Esophagus muscularis mucosa (tissue), 4 donors: ENCODE measurements at regions not wholly inside any gene's neighbourhood (a gene's known extent, or its start where the extent isn't known, plus 50 kb on each side); places are given as distances from the start of the nearest gene placed in this dataset.

Source experiments
- DNase-seq: peaks from one replicate; pipeline ENCODE4 v3.0.0-alpha.2; 2017; ENCODE audit errors: extremely low spot score
- H3K27ac ChIP-seq, 4 donors: fragments of 200-600 bp; sonication (generic); replicated peaks in 1 of 4; 1 replicate in 3 of 4; 2 replicates in 1 of 4; pipeline ENCODE4 v1.5.1; 2016 to 2019; ENCODE audit warnings: mild to moderate bottlenecking in 1 of 4
- H3K27me3 ChIP-seq, 4 donors: fragments of 200-600 bp; sonication (generic); one replicate each; pipeline versions ENCODE4 v1.5.1 to v1.6.0; 2016 to 2019
- H3K36me3 ChIP-seq, 4 donors: fragments of 200-600 bp; sonication (generic); one replicate each; pipeline ENCODE4 v1.5.1; 2016 to 2019
- H3K4me1 ChIP-seq, 4 donors: fragments of 200-600 bp; sonication (generic); one replicate each; pipeline ENCODE4 v1.5.1; 2016 to 2019
- H3K4me3 ChIP-seq, 4 donors: fragments of 200-600 bp; sonication (generic); 1 replicate in 2 of 4; 2 replicates in 2 of 4; pipeline ENCODE4 v1.5.1; 2016 to 2019; ENCODE audit warnings: mild to moderate bottlenecking in 4 of 4, moderate library complexity in 1 of 4
- H3K9me3 ChIP-seq, 4 donors: fragments of 200-600 bp; sonication (generic); 1 replicate in 3 of 4; 2 replicates in 1 of 4; pipeline ENCODE4 v1.5.1; 2016 to 2019
- EP300 ChIP-seq: sonication (generic); formaldehyde crosslinking; IDR thresholded peaks from one replicate; pipeline ENCODE4 v1.6.1; 2017; ENCODE audit warnings: antibody characterized with exemption
- POLR2A ChIP-seq: fragments of 450-650 bp; IDR thresholded peaks from one replicate; pipeline ENCODE4 v1.6.1; 2017; ENCODE audit warnings: antibody characterized with exemption, moderate library complexity, mild to moderate bottlenecking, low read depth
- POLR2AphosphoS5 ChIP-seq, 2 donors: sonication (generic); formaldehyde crosslinking; IDR thresholded peaks; one replicate each; pipeline ENCODE4 v1.6.1; 2017; ENCODE audit warnings: antibody characterized with exemption in 2 of 2
- WGBS: methylation state at CpG from one replicate; pipeline ENCODE4 v1.1.5; 2018; 5-methylcytosine and 5-hydroxymethylcytosine counted together
- intact Hi-C: fragments of 100-400 bp; cut with DNase I; formaldehyde crosslinking; loops from one replicate; pipeline ENCODE4 v1.15.1; 2023
- TF ChIP-seq, protein P1 (sequence below), 3 experiments: fragments of 200-600 bp in 2 of 3; fragments of 450-650 bp in 1 of 3; sonication (generic) in 2 of 3; IDR thresholded peaks; one replicate each; pipeline ENCODE4 v1.5.1; 2017 to 2019; ENCODE audit warnings: antibody characterized with exemption in 3 of 3, mild to moderate bottlenecking in 2 of 3, moderate library complexity in 1 of 3

GRCh38 chr9:3675946-3676345 is 150.1 kb upstream of the RFX3 start:
- Histone ChIP-seq H3K27ac (no peak overlapping the region), H3K27me3 (no peaks in the 10 kb centered on the region), H3K4me1 (no peaks in the 10 kb centered on the region), H3K4me3 (no peak overlapping the region), H3K36me3 (no peaks in the 10 kb centered on the region), H3K9me3 (no peaks in the 10 kb centered on the region)
- TF ChIP-seq EP300 = no peak
- TF ChIP-seq, protein P1, sequence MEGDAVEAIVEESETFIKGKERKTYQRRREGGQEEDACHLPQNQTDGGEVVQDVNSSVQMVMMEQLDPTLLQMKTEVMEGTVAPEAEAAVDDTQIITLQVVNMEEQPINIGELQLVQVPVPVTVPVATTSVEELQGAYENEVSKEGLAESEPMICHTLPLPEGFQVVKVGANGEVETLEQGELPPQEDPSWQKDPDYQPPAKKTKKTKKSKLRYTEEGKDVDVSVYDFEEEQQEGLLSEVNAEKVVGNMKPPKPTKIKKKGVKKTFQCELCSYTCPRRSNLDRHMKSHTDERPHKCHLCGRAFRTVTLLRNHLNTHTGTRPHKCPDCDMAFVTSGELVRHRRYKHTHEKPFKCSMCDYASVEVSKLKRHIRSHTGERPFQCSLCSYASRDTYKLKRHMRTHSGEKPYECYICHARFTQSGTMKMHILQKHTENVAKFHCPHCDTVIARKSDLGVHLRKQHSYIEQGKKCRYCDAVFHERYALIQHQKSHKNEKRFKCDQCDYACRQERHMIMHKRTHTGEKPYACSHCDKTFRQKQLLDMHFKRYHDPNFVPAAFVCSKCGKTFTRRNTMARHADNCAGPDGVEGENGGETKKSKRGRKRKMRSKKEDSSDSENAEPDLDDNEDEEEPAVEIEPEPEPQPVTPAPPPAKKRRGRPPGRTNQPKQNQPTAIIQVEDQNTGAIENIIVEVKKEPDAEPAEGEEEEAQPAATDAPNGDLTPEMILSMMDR (IDR thresholded peaks at IDR 0.05) = no peak
- TF ChIP-seq POLR2A = no peak
- no peak for TF ChIP-seq POLR2AphosphoS5 (IDR thresholded peaks at IDR 0.05)
- no peak for DNase-seq
- intact Hi-C loops = no loop called here
- 55% methylated on average over 2 of the region's 2 CpGs for WGBS

DNA sequence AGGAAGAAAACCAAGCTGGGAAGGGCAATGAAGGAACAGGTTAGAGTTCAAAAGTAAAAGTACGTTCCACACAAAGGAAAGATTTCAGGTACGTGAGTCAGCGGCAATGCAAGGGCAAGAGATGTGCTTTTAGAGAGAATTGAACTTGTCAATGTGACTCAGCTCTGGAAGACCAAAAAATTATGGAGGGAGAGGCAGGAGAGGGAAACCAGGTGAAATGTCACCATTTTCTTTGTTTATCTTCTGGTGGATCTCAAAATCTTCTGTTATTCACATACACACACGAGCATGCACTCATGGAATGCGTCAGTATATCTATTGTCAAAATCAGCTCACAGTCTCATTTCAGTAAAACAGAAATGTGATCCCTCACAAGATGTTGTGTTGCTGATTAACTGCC is 148.8 kb upstream of the RFX3 start:
- H3K36me3 ChIP-seq = no peaks in the 10 kb centered on the region
- intact Hi-C loops = no loop called here
- H3K27me3 ChIP-seq = no peaks in the 10 kb centered on the region
- H3K9me3 ChIP-seq = no peaks in the 10 kb centered on the region
- TF ChIP-seq POLR2A = no peak
- no peak for TF ChIP-seq EP300
- no peak for TF ChIP-seq POLR2AphosphoS5 (IDR thresholded peaks at IDR 0.05)
- TF ChIP-seq, protein P1 (IDR thresholded peaks at IDR 0.05) = no peak
- H3K4me1 ChIP-seq = no peaks in the 10 kb centered on the region
- DNase-seq = no peak
- no peak overlapping the region for H3K4me3 ChIP-seq
- 80% methylated on average over 5 of the region's 5 CpGs for WGBS
- H3K27ac ChIP-seq = no peak overlapping the region

DNA sequence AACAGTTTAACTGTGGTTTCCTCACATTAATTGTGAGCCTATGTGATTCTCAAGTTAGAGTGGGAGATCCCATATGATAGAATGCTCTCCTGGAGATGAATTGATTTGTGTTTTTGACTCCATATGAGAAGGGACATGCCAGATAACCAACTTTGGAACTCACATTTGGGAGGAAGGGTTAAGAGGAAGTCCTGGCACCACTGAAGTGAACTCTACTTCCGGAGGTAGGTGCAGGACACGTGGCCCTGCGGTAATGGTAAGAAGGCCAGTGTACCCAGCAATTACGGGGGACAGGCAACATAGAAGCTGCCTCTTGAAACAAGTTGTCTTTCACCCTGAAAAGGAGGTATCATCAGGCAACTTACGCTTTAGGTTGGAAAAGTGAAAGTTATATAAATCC is 146.6 kb upstream of the RFX3 start:
- TF ChIP-seq, protein P1 (IDR thresholded peaks at IDR 0.05) = no peak
- TF ChIP-seq EP300 = no peak
- no peak for TF ChIP-seq POLR2AphosphoS5 (IDR thresholded peaks at IDR 0.05)
- TF ChIP-seq POLR2A = no peak
- Histone ChIP-seq H3K36me3 (no peaks in the 10 kb centered on the region), H3K4me1 (no peaks in the 10 kb centered on the region), H3K27ac (no peak overlapping the region), H3K9me3 (no peaks in the 10 kb centered on the region), H3K4me3 (no peak overlapping the region), H3K27me3 (no peaks in the 10 kb centered on the region)
- intact Hi-C loops = no loop called here
- WGBS = 91% methylated on average over 5 of the region's 5 CpGs
- no peak for DNase-seq

DNA sequence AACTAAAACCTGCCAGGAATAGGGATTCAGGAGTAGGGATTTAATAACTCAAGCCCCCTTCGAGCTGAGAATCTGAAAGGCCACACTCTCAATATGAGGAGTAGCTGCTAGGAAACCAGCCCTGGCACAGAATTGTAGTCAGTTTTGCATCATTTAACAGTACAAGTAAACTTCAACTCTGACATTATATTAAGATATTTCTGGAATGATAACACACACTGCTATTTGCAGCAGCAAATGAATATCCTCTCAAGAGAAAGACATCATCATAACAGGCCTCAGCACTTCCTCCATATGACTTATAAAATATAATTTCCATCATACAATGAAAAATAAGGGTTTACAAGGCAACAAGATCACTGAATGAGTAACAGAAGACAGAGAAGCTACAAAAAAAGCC is 138.2 kb upstream of the RFX3 start:
- TF ChIP-seq, protein P1 (IDR thresholded peaks at IDR 0.05) = no peak
- no peak for TF ChIP-seq POLR2AphosphoS5 (IDR thresholded peaks at IDR 0.05)
- no peak for TF ChIP-seq EP300
- Histone ChIP-seq H3K27ac (no peak overlapping the region), H3K4me1 (peaks cover 0 to 22% (median 15%) of the 10 kb centered on the region in 4 donors), H3K36me3 (no peaks in the 10 kb centered on the region), H3K4me3 (no peak overlapping the region), H3K27me3 (no peaks in the 10 kb centered on the region), H3K9me3 (no peaks in the 10 kb centered on the region)
- no peak for DNase-seq
- WGBS = 29% methylated on average over 1 of the region's 1 CpG
- intact Hi-C loops = no loop called here

DNA sequence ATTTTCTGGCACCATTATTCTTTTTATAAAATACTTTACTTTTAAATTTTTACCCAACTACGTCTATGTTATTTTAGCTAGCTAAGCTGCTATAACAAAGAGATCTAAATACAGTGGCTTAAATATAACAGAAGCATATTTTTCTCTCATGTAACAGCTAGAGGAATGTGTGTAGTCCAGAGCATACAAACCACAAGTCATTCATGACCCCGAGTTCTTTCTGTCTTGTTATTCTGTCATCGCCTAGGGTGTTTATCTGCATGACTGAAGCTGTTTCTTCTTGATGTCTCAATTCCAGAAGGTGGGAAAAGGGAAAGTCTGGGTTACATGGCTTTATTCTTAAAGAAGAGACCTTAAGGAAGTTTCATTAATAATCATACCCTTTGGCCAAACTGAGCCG is 136.9 kb upstream of the RFX3 start:
- no peak for DNase-seq
- TF ChIP-seq, protein P1 (IDR thresholded peaks at IDR 0.05) = no peak
- TF ChIP-seq POLR2AphosphoS5 (IDR thresholded peaks at IDR 0.05) (no peak), POLR2A (no peak), EP300 (no peak)
- Histone ChIP-seq H3K36me3 (no peaks in the 10 kb centered on the region), H3K9me3 (no peaks in the 10 kb centered on the region), H3K4me3 (no peak overlapping the region), H3K27ac (no peak overlapping the region), H3K4me1 (peaks cover 0 to 22% (median 15%) of the 10 kb centered on the region in 4 donors), H3K27me3 (no peaks in the 10 kb centered on the region)
- intact Hi-C loops = no loop called here
- WGBS = 76% methylated on average over 4 of the region's 4 CpGs
